GM23338 (cell line): ENCODE measurements at regions not wholly inside any gene's neighbourhood (a gene's known extent, or its start where the extent isn't known, plus 50 kb on each side); places are given as distances from the start of the nearest gene placed in this dataset.

Experiments
- CREB1 ChIP-seq: fragments of 250-450 bp; sonication (Bioruptor Pico); IDR thresholded peaks from 2 replicates; pipeline ENCODE4 v1.5.0; 2020; ENCODE audit warnings: low read depth, mild to moderate bottlenecking, moderate library complexity
- EZH2 ChIP-seq: fragments of 200-600 bp; sonication (generic); IDR thresholded peaks from one replicate; pipeline ENCODE4 v1.8.0; 2017; ENCODE audit warnings: antibody characterized with exemption, mild to moderate bottlenecking, low read depth; ENCODE audit not compliant: unreplicated experiment
- EZH2phosphoT487 ChIP-seq: fragments of 200-600 bp; sonication (generic); IDR thresholded peaks from one replicate; pipeline ENCODE4 v1.8.1; 2018; ENCODE audit warnings: antibody characterized with exemption; ENCODE audit not compliant: unreplicated experiment
- JUNB ChIP-seq: IDR thresholded peaks from one replicate; pipeline ENCODE4 v1.6.1; 2016; ENCODE audit warnings: antibody characterized with exemption; ENCODE audit not compliant: unreplicated experiment
- NANOG ChIP-seq: IDR thresholded peaks from 2 replicates; pipeline ENCODE4 v1.6.1; 2016; ENCODE audit warnings: antibody characterized with exemption, borderline replicate concordance
- POLR2AphosphoS5 ChIP-seq: IDR thresholded peaks from 2 replicates; pipeline ENCODE4 v1.6.1; 2016; ENCODE audit warnings: antibody characterized with exemption, low read depth
- STAT1 ChIP-seq: IDR thresholded peaks from one replicate; pipeline ENCODE4 v1.6.1; 2016; ENCODE audit warnings: antibody characterized with exemption; ENCODE audit not compliant: unreplicated experiment
- ZNF114 ChIP-seq: fragments of 250-450 bp; sonication (Bioruptor Pico); IDR thresholded peaks from 2 replicates; pipeline ENCODE4 v1.5.0; 2020; ENCODE audit warnings: mild to moderate bottlenecking, moderate library complexity
- ZNF331 ChIP-seq: fragments of 250-450 bp; sonication (Bioruptor Pico); IDR thresholded peaks from 2 replicates; pipeline ENCODE4 v1.5.0; 2020; ENCODE audit warnings: low read depth, mild to moderate bottlenecking, moderate library complexity
- TF ChIP-seq, protein P1 (sequence below), 2 experiments: fragments of 200-600 bp in 1 of 2; sonication (generic) in 1 of 2; conservative IDR thresholded peaks; 2 replicates each; pipeline versions ENCODE4 v1.5.1 to v1.6.1; 2016 to 2017; ENCODE audit warnings: antibody characterized with exemption in 2 of 2, low read depth in 2 of 2, mild to moderate bottlenecking in 2 of 2, moderate library complexity in 1 of 2
- TF ChIP-seq, protein P2 (sequence below): IDR thresholded peaks from 2 replicates; pipeline ENCODE4 v1.6.1; 2016; ENCODE audit warnings: antibody characterized with exemption
- TF ChIP-seq, protein P3 (sequence below): IDR thresholded peaks from one replicate; pipeline ENCODE4 v1.6.1; 2018; ENCODE audit warnings: antibody characterized with exemption; ENCODE audit not compliant: unreplicated experiment

DNA sequence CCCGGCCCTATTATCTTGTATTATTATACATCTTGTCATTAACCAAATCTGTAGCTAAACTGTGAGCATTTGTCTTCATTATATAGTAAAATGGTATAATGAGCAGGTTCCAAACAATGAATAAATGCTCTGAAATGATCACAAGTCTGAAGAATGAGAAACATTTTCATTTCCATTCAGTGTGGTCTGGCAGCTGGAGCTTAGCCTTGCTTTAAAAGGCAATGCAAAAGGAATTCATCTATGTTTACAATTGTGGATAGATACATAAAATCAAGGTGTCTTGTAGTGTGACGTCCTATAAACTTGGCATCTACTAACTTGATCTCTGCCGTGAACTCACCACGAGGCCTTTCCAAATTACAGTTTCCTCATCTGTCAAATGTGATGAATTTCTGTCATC, 168.3 kb downstream of the RMST start:
- TF ChIP-seq, protein P1, sequence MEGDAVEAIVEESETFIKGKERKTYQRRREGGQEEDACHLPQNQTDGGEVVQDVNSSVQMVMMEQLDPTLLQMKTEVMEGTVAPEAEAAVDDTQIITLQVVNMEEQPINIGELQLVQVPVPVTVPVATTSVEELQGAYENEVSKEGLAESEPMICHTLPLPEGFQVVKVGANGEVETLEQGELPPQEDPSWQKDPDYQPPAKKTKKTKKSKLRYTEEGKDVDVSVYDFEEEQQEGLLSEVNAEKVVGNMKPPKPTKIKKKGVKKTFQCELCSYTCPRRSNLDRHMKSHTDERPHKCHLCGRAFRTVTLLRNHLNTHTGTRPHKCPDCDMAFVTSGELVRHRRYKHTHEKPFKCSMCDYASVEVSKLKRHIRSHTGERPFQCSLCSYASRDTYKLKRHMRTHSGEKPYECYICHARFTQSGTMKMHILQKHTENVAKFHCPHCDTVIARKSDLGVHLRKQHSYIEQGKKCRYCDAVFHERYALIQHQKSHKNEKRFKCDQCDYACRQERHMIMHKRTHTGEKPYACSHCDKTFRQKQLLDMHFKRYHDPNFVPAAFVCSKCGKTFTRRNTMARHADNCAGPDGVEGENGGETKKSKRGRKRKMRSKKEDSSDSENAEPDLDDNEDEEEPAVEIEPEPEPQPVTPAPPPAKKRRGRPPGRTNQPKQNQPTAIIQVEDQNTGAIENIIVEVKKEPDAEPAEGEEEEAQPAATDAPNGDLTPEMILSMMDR (conservative IDR thresholded peaks at IDR 0.05; ENCODE audit: low read depth in 2 of 2) = no peak
- no peak for TF ChIP-seq EZH2
- no peak for TF ChIP-seq POLR2AphosphoS5
- TF ChIP-seq CREB1 (CRISPR knock-in tag) = no peak
- TF ChIP-seq, protein P2, sequence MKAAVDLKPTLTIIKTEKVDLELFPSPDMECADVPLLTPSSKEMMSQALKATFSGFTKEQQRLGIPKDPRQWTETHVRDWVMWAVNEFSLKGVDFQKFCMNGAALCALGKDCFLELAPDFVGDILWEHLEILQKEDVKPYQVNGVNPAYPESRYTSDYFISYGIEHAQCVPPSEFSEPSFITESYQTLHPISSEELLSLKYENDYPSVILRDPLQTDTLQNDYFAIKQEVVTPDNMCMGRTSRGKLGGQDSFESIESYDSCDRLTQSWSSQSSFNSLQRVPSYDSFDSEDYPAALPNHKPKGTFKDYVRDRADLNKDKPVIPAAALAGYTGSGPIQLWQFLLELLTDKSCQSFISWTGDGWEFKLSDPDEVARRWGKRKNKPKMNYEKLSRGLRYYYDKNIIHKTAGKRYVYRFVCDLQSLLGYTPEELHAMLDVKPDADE = no peak
- no peak for TF ChIP-seq EZH2phosphoT487
- TF ChIP-seq JUNB = no peak
- TF ChIP-seq NANOG = no peak
- TF ChIP-seq, protein P3, sequence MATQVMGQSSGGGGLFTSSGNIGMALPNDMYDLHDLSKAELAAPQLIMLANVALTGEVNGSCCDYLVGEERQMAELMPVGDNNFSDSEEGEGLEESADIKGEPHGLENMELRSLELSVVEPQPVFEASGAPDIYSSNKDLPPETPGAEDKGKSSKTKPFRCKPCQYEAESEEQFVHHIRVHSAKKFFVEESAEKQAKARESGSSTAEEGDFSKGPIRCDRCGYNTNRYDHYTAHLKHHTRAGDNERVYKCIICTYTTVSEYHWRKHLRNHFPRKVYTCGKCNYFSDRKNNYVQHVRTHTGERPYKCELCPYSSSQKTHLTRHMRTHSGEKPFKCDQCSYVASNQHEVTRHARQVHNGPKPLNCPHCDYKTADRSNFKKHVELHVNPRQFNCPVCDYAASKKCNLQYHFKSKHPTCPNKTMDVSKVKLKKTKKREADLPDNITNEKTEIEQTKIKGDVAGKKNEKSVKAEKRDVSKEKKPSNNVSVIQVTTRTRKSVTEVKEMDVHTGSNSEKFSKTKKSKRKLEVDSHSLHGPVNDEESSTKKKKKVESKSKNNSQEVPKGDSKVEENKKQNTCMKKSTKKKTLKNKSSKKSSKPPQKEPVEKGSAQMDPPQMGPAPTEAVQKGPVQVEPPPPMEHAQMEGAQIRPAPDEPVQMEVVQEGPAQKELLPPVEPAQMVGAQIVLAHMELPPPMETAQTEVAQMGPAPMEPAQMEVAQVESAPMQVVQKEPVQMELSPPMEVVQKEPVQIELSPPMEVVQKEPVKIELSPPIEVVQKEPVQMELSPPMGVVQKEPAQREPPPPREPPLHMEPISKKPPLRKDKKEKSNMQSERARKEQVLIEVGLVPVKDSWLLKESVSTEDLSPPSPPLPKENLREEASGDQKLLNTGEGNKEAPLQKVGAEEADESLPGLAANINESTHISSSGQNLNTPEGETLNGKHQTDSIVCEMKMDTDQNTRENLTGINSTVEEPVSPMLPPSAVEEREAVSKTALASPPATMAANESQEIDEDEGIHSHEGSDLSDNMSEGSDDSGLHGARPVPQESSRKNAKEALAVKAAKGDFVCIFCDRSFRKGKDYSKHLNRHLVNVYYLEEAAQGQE = no peak
- TF ChIP-seq STAT1 = no peak
- TF ChIP-seq ZNF114 (CRISPR knock-in tag) = no peak
- TF ChIP-seq ZNF331 = no peak
